Activated CD4-positive, alpha-beta T cell treated with anti-CD3 and anti-CD28 coated beads, Interleukin-2, amount 10 ng/mL, durations not matched to agents 24 days and 14 days (primary cell): ENCODE measurements at regions not wholly inside any gene's neighbourhood (a gene's known extent, or its start where the extent isn't known, plus 50 kb on each side); places are given as distances from the start of the nearest gene placed in this dataset.
"Not testable (repeated sequence)": the region's sequence is repeated elsewhere in the genome, so short reads cannot be mapped to it uniquely, and the experiment has no call there.

Experiments
- DNase-seq: peaks from one replicate; pipeline ENCODE4 v3.0.0; 2022
- H3K27ac Mint-ChIP-seq: one replicate; pipeline ENCODE4 v1.8.0; 2022; ENCODE audit warnings: mild to moderate bottlenecking, mixed read lengths
- H3K27me3 Mint-ChIP-seq: one replicate; pipeline ENCODE4 v1.8.0; 2022; ENCODE audit warnings: mixed read lengths
- H3K36me3 Mint-ChIP-seq: one replicate; pipeline ENCODE4 v1.8.0; 2022; ENCODE audit warnings: low read depth, mild to moderate bottlenecking, mixed read lengths
- H3K4me1 Mint-ChIP-seq: one replicate; pipeline ENCODE4 v1.8.0; 2021; ENCODE audit warnings: mixed read lengths
- H3K4me3 Mint-ChIP-seq: one replicate; pipeline ENCODE4 v1.8.0; 2022; ENCODE audit warnings: mild to moderate bottlenecking, moderate library complexity, mixed read lengths
- H3K9me3 Mint-ChIP-seq: one replicate; pipeline ENCODE4 v1.8.0; 2021; ENCODE audit warnings: mixed read lengths
- intact Hi-C: fragments of 100-400 bp; cut with micrococcal nuclease; formaldehyde crosslinking; loops from one replicate; pipeline ENCODE4 v1.15.1; 2023

GRCh38 chr3:139213936-139214335 is 129.9 kb upstream of the MRPS22 start:
- Mint-ChIP-seq H3K4me3 (no peak overlapping the region), H3K9me3 (no peaks in the 10 kb centered on the region)

GRCh38 chr3:139216958-139217357 is 126.9 kb upstream of the MRPS22 start:
- Mint-ChIP-seq H3K27ac (no peak overlapping the region), H3K9me3 (no peaks in the 10 kb centered on the region), H3K36me3 (no peaks in the 10 kb centered on the region), H3K4me1 (no peaks in the 10 kb centered on the region), H3K4me3 (no peak overlapping the region), H3K27me3 (peaks cover 7% of the 10 kb centered on the region)
- DNase-seq = no peak
- intact Hi-C loops = no loop called here

More at GRCh38 chr3:139213936-139214335, 129.9 kb upstream of the MRPS22 start:
- Mint-ChIP-seq H3K27ac (no peak overlapping the region), H3K36me3 (no peaks in the 10 kb centered on the region), H3K27me3 (peaks cover 7% of the 10 kb centered on the region), H3K4me1 (no peaks in the 10 kb centered on the region)
- intact Hi-C loops = no loop called here
- DNase-seq = no peak

GRCh38 chr3:139217633-139218032 is 126.2 kb upstream of the MRPS22 start:
- Mint-ChIP-seq H3K27ac (no peak overlapping the region), H3K27me3 (peaks cover 6% of the 10 kb centered on the region), H3K4me3 (no peak overlapping the region), H3K4me1 (no peaks in the 10 kb centered on the region), H3K36me3 (no peaks in the 10 kb centered on the region), H3K9me3 (no peaks in the 10 kb centered on the region)
- no peak for DNase-seq
- intact Hi-C loops = no loop called here

- H3K36me3 Mint-ChIP-seq = no peaks in the 10 kb centered on the region
- no peak for DNase-seq
- no peaks in the 10 kb centered on the region for H3K9me3 Mint-ChIP-seq
- peaks cover 6% of the 10 kb centered on the region for H3K27me3 Mint-ChIP-seq
- intact Hi-C loops = no loop called here
- no peak overlapping the region for H3K27ac Mint-ChIP-seq
- H3K4me1 Mint-ChIP-seq = no peaks in the 10 kb centered on the region
- no peak overlapping the region for H3K4me3 Mint-ChIP-seq
Observed at GRCh38 chr3:139218046-139218445, 125.8 kb upstream of the MRPS22 start.

GRCh38 chr3:139219463-139219862 is 124.4 kb upstream of the MRPS22 start:
- H3K36me3 Mint-ChIP-seq = no peaks in the 10 kb centered on the region
- H3K4me1 Mint-ChIP-seq = no peaks in the 10 kb centered on the region
- DNase-seq = no peak
- no peak overlapping the region for H3K4me3 Mint-ChIP-seq
- intact Hi-C loops = no loop called here
- H3K9me3 Mint-ChIP-seq = no peaks in the 10 kb centered on the region
- H3K27me3 Mint-ChIP-seq = peaks cover 6% of the 10 kb centered on the region
- no peak overlapping the region for H3K27ac Mint-ChIP-seq

- intact Hi-C loops = no loop called here
- H3K4me1 Mint-ChIP-seq = no peaks in the 10 kb centered on the region
- no peak overlapping the region for H3K4me3 Mint-ChIP-seq
- H3K36me3 Mint-ChIP-seq = no peaks in the 10 kb centered on the region
- DNase-seq = no peak
- H3K27ac Mint-ChIP-seq = no peak overlapping the region
- H3K27me3 Mint-ChIP-seq = no peaks in the 10 kb centered on the region
- no peaks in the 10 kb centered on the region for H3K9me3 Mint-ChIP-seq
Observed at GRCh38 chr3:139222100-139222657, 121.6 kb upstream of the MRPS22 start.

GRCh38 chr3:139225548-139225947 is 118.3 kb upstream of the MRPS22 start:
- Mint-ChIP-seq H3K36me3 (no peaks in the 10 kb centered on the region), H3K9me3 (no peaks in the 10 kb centered on the region), H3K4me3 (no peak overlapping the region), H3K27ac (no peak overlapping the region), H3K27me3 (no peaks in the 10 kb centered on the region), H3K4me1 (no peaks in the 10 kb centered on the region)
- DNase-seq = no peak
- intact Hi-C loops = no loop called here

- H3K36me3 Mint-ChIP-seq = no peaks in the 10 kb centered on the region
- DNase-seq = no peak
- no peak overlapping the region for H3K27ac Mint-ChIP-seq
- H3K27me3 Mint-ChIP-seq = no peaks in the 10 kb centered on the region
- no peaks in the 10 kb centered on the region for H3K9me3 Mint-ChIP-seq
- no peaks in the 10 kb centered on the region for H3K4me1 Mint-ChIP-seq
- intact Hi-C loops = no loop called here
- H3K4me3 Mint-ChIP-seq = no peak overlapping the region
Observed at GRCh38 chr3:139226731-139227130, 117.1 kb upstream of the MRPS22 start.

GRCh38 chr3:139227165-139227564 is 116.7 kb upstream of the MRPS22 start:
- intact Hi-C loops = no loop called here
- Mint-ChIP-seq H3K27ac (no peak overlapping the region), H3K4me3 (no peak overlapping the region), H3K36me3 (no peaks in the 10 kb centered on the region), H3K4me1 (no peaks in the 10 kb centered on the region), H3K27me3 (no peaks in the 10 kb centered on the region), H3K9me3 (no peaks in the 10 kb centered on the region)
- no peak for DNase-seq

GRCh38 chr3:139227827-139228226 is 116.0 kb upstream of the MRPS22 start:
- H3K4me3 Mint-ChIP-seq = no peak overlapping the region
- no peaks in the 10 kb centered on the region for H3K9me3 Mint-ChIP-seq
- DNase-seq = no peak
- intact Hi-C loops = no loop called here
- no peaks in the 10 kb centered on the region for H3K4me1 Mint-ChIP-seq
- H3K27me3 Mint-ChIP-seq = no peaks in the 10 kb centered on the region
- H3K27ac Mint-ChIP-seq = no peak overlapping the region
- H3K36me3 Mint-ChIP-seq = no peaks in the 10 kb centered on the region

GRCh38 chr3:139230391-139230790 is 113.4 kb upstream of the MRPS22 start:
- Mint-ChIP-seq H3K4me3 (no peak overlapping the region), H3K27me3 (no peaks in the 10 kb centered on the region), H3K4me1 (no peaks in the 10 kb centered on the region), H3K9me3 (no peaks in the 10 kb centered on the region), H3K27ac (no peak overlapping the region), H3K36me3 (no peaks in the 10 kb centered on the region)
- DNase-seq = no peak
- intact Hi-C loops = no loop called here

GRCh38 chr3:139231555-139232281 is 112.1 kb upstream of the MRPS22 start:
- Mint-ChIP-seq H3K36me3 (no peaks in the 10 kb centered on the region), H3K9me3 (no peaks in the 10 kb centered on the region), H3K27ac (no peak overlapping the region), H3K4me3 (no peak overlapping the region), H3K27me3 (no peaks in the 10 kb centered on the region), H3K4me1 (no peaks in the 10 kb centered on the region)
- intact Hi-C loops = no loop called here
- no peak for DNase-seq

- intact Hi-C loops, H3K4me1 Mint-ChIP-seq, H3K4me3 Mint-ChIP-seq, H3K9me3 Mint-ChIP-seq, DNase-seq, H3K27ac Mint-ChIP-seq, H3K27me3 Mint-ChIP-seq, H3K36me3 Mint-ChIP-seq: not testable (repeated sequence)
Observed at GRCh38 chr3:139232341-139232740, 111.5 kb upstream of the MRPS22 start.

GRCh38 chr3:139234491-139234890 is 109.3 kb upstream of the MRPS22 start:
- no peak overlapping the region for H3K4me3 Mint-ChIP-seq
- peaks cover 8% of the 10 kb centered on the region for H3K27me3 Mint-ChIP-seq
- no peak overlapping the region for H3K27ac Mint-ChIP-seq
- DNase-seq = no peak
- intact Hi-C loops = no loop called here
- no peaks in the 10 kb centered on the region for H3K9me3 Mint-ChIP-seq
- H3K4me1 Mint-ChIP-seq = no peaks in the 10 kb centered on the region
- H3K36me3 Mint-ChIP-seq = no peaks in the 10 kb centered on the region

GRCh38 chr3:139235192-139235591 is 108.6 kb upstream of the MRPS22 start:
- no peak overlapping the region for H3K27ac Mint-ChIP-seq
- intact Hi-C loops = no loop called here
- DNase-seq = no peak
- H3K9me3 Mint-ChIP-seq = no peaks in the 10 kb centered on the region
- H3K4me3 Mint-ChIP-seq = no peak overlapping the region
- H3K27me3 Mint-ChIP-seq = peaks cover 12% of the 10 kb centered on the region
- no peaks in the 10 kb centered on the region for H3K4me1 Mint-ChIP-seq
- no peaks in the 10 kb centered on the region for H3K36me3 Mint-ChIP-seq
